ENCODE measurements at regions not wholly inside any gene's neighbourhood (a gene's known extent, or its start where the extent isn't known, plus 50 kb on each side); places are given as distances from the start of the nearest gene placed in this dataset.

DNA sequence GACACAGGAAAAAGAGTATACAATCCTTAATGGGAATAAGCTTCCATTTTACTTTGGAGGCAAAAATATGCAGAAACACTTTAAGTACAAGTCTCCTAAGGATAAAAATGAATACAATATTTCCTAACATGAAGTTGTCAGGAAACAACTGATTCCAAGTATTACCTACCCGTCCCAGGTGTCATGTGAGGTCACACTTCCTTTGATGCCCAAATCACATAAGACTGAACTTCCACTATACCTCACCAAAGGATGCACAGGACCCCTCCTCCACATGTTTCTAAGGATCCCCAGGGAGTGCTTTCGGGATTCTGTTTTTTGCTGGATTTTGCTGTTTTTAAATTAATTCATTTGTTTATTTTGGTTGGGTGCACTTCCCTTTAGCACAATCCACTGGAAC lies 438.5 kb upstream of the TCF4 start:
- DNase-seq (ENCODE audit: low read depth, low spot score): no peak

GRCh38 chr18:56021809-56022195 lies 433.8 kb upstream of the TCF4 start:
- no peak for DNase-seq (ENCODE audit: low read depth, low spot score)

- DNase-seq (ENCODE audit: low read depth, low spot score): no peak
Measured at GRCh38 chr18:56021136-56021808, 433.3 kb upstream of the TCF4 start.

DNA sequence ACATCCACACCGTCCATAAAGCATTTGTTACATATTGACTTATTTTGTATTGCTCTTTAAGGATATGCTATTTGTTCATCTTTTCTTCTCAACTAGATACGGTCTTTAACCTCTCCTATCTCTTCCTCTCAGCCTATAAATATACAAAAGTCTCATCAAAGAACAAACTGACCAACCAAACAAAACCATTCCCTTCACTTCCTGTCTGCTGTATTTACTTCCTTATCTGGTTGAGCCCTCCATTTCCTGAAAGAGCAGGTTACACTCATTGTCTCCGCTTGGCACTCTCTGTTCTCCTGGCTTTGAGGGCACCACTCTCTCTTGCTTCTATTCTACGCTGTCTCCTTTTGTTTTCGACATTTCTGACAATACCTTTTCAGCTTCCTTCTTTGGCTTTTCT lies 431.9 kb upstream of the TCF4 start:
- DNase-seq (ENCODE audit: low read depth, low spot score): no peak

DNA sequence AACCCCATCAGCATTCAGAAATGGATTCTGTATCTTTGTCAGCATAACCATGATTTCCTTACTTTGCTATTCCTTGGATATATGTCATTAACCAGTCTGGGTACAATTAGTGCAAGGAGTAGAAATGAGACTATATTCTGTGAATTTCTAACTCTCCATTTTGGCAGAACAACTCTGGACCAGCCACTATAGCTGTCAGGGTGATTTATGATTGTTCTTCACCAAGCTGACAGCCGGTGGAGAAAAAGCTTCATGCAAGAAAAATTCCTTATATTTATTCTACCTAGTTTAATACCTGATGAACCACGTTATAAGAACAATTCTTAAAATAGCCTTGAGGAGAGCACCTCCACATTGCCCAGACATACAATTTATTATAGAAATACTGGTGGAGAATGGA lies 431.2 kb upstream of the TCF4 start:
- DNase-seq (ENCODE audit: low read depth, low spot score): no peak

GRCh38 chr18:56009411-56009810 lies 421.4 kb upstream of the TCF4 start:
- DNase-seq (ENCODE audit: low read depth, low spot score): no peak

DNA sequence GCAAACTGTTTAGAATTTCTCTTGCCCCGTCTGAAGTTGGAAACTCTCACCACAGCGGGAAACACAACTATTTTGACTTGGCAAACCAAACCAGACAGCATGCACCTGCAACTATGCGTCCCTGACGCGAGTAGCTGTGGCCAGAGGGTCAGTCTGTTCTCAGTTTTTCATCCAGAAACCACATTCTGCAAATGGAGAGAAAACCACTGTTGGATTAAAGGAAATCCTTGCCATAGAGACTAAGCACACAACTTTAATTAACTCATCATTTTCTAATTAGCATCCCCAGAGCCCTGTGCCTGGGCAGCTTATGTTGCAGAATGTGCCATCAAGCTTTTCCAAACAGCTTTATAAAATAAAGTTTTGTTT lies 415.7 kb upstream of the TCF4 start:
- DNase-seq (ENCODE audit: low read depth, low spot score): no peak

DNA sequence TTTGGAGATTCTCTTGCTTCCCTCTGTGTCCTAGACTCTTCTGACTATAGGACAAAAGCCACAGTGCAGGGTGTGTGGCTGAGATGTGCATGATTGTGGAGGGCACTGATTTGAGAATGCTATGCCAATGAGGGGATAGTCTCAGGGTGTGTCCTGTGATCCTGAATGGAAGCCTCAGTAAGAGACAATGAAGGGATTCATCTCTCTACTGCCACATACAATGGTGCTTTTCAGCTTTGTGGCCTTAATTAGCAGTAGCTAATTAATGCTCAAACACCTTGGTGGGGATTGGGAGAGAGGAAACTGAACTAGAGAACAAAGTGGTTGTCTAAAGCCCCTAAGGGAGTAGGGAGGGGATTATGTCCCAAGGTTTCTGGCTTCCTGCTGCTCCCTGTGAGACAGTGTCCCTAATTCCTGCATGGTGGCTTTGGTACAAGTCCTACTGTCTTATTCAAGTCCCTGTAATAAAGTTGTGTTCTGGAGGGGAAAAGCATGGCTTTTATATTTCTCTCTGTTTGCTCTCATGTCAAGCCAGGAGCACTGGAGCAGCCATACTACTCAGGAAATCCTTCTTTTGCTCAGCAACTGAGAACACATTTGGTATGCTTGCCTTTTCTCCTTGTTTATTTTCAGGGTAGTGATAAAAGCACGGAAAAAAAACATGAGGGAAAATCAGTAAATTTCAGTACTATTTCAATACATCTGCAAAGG lies 415.2 kb upstream of the TCF4 start:
- DNase-seq (ENCODE audit: low read depth, low spot score): peak; percentile 15

GRCh38 chr18:56001576-56001975 lies 413.6 kb upstream of the TCF4 start:
- no peak for DNase-seq (ENCODE audit: low read depth, low spot score)

DNA sequence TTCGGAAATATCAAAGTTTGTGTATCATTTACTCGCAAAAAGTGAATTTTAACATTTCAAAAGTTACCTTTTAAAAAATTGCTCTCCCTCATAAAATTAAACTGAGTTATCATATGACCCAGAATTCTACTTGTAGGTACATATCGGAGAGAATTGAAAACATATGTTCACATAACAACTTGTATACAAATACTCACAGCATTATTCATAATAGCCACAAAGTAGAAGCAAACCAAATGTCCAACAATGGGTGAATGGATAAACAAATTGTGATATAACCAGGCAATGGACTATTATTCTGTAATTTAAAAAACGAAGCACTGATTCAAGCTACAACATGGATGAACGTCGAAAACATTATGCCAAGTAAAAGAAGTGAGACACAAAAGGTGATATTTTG lies 412.0 kb upstream of the TCF4 start:
- DNase-seq (ENCODE audit: low read depth, low spot score): no peak

GRCh38 chr18:55999641-56000040 lies 411.6 kb upstream of the TCF4 start:
- no peak for DNase-seq (ENCODE audit: low read depth, low spot score)

GRCh38 chr18:55998801-55999385 lies 410.9 kb upstream of the TCF4 start:
- DNase-seq (ENCODE audit: low read depth, low spot score): no peak

DNA sequence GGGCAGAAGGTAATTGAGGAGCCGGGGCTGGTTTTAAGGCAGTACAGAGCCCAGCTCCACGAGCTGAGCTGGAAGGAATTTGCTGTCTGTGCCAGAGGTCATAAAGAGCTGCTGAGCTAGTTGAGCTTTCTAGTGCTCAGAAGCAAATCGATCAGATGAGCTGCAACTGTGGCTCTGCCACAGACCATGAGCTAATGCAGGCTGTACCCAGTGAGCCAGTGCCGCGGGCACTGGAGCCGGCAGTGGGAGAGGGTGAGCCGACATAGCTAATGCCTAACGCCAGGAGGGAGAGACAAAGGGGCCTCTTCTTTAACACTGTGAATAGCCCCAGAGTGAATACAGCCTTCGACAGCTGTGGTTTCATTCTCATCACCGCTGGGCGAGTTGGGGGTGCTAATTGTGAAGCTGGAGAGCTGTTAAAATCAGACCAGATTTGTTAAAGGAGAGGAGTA lies 410.1 kb upstream of the TCF4 start:
- peak; percentile 30 for DNase-seq (ENCODE audit: low read depth, low spot score)

DNA sequence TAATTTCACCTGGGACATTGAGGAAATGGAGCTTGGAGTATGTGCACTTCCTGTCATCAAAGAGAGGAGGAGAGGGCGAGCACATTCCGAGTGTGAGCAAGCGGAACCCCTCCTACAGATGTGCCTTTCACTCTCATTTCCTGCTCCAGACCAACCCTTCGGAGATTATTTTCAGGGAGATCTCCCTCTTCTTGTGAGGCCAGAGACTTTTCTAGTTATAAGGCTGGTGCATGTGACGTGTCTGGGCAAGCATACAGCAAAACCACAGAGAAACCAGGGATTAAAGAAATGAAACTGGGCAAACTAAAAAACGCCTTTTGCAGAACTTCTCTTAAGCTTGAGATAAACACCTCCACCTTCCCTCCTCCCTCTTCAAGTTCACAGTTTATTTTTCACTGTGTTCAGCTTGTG lies 409.2 kb upstream of the TCF4 start:
- DNase-seq (ENCODE audit: low read depth, low spot score): no peak

- DNase-seq (ENCODE audit: low read depth, low spot score): no peak
Measured at GRCh38 chr18:55996717-55997116, 408.7 kb upstream of the TCF4 start.

- no peak for DNase-seq (ENCODE audit: low read depth, low spot score)
Measured at GRCh38 chr18:55990186-55990585, 402.2 kb upstream of the TCF4 start.

- DNase-seq (ENCODE audit: low read depth, low spot score): no peak
Measured at GRCh38 chr18:55988537-55988936, 400.5 kb upstream of the TCF4 start.

GRCh38 chr18:55983433-55983832 lies 395.4 kb upstream of the TCF4 start:
- no peak for DNase-seq (ENCODE audit: low read depth, low spot score)

DNA sequence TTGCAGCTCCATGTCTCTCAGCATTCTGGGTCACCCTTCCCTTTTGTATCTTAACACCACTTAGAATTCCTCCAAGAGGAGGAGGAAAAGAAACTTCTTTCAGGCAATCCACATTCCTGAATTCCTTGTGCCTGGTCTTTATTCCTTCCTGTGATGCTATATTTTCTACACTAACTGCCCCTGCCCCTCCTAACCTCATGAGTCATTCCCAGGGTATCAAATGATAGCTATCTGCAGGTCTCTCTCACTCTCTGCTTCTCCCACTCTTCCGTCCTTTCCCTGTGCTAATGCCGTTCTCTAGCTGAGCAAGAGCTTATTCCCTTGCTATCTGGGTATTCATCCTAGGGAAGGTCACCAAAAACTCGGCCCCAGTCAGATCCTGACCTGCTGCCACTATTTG lies 395.0 kb upstream of the TCF4 start:
- DNase-seq (ENCODE audit: low read depth, low spot score): peak; percentile 23

DNA sequence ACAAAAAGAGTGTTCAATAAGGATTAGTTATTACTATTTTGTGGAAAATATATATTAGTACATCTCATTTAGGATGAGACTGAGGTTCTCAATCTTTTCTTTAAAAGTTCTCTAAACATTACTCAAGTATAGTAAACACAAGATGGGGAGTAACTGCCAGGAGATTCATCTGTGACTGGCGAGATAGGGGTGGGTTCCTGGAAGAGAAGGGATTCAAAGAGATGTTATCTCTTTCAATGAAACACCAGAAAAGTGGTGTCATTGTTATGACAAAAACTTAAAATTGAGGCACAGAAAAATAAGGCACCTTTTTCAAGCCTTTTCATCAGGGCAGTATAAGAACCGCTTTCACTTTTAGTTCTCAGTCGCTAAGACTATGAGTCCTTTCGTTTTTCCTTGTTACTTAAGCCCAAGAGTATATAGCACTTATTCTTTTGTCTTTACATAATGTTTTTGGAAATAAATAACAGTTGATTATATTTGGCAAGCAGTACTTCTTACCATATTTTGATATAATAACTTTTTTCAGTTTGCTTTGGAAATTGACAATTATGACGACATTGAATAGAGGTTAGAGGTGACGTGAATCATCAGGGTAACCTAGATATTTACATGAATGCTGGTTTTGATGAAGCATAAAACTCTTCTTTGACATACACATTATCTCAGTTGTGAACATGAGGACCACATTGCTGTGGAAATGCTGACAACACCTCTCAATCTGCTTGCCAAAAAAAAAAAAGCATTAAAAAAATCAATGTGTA lies 393.9 kb upstream of the TCF4 start:
- DNase-seq (ENCODE audit: low read depth, low spot score): no peak

GRCh38 chr18:55974521-55974920 lies 386.5 kb upstream of the TCF4 start:
- no peak for DNase-seq (ENCODE audit: low read depth, low spot score)

GRCh38 chr18:55968550-55968949 lies 380.6 kb upstream of the TCF4 start:
- DNase-seq (ENCODE audit: low read depth, low spot score): no peak

All from ELF-1 (cell line).